SKM-1 treated with dmso at 0.1 percent for 144 hours (cell line): ENCODE measurements at regions not wholly inside any gene's neighbourhood (a gene's known extent, or its start where the extent isn't known, plus 50 kb on each side); places are given as distances from the start of the nearest gene placed in this dataset.

Source experiments
- DNase-seq: peaks from one replicate; lab custom pipeline; 2025; ENCODE audit not compliant: unreplicated experiment; lab: John Stamatoyannopoulos, UW

DNA sequence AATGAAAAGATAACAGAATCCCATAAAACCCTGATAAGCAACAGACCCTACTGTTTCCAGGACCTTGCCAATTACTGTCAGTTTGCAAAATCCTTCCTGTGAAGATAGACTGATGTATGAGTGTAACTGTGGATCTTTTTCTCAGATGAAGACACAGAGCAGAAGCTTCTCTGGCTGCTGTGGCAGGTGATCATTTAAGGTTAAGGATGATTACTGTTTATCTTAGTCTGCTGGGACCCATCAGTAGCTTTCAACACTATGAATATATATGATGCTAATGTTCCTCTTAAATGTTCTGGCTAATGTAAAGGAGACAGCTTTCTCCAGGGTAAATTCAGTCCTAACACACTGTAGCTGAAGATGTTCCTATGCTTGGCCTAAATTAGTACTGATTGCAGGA, 56.0 kb upstream of the CTTNBP2 start:
- DNase-seq: no peak

DNA sequence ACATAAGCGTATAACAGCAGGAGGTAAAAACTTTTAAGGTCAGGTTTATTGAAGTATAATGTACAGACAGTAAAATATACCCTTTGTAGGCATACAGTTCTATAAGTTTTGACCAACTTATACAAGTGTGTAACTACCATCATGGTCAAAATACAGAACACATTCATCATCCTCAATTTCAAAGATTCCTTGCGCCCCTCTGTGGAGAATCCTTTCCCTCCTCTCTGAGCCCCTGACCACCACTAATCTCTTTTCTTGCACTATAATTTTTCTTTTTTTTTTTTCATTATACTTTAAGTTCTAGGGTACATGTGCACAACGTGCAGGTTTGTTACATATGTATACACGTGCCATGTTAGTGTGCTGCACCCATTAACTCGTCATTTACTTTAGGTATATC, 58.1 kb upstream of the CTTNBP2 start:
- DNase-seq: no peak

DNA sequence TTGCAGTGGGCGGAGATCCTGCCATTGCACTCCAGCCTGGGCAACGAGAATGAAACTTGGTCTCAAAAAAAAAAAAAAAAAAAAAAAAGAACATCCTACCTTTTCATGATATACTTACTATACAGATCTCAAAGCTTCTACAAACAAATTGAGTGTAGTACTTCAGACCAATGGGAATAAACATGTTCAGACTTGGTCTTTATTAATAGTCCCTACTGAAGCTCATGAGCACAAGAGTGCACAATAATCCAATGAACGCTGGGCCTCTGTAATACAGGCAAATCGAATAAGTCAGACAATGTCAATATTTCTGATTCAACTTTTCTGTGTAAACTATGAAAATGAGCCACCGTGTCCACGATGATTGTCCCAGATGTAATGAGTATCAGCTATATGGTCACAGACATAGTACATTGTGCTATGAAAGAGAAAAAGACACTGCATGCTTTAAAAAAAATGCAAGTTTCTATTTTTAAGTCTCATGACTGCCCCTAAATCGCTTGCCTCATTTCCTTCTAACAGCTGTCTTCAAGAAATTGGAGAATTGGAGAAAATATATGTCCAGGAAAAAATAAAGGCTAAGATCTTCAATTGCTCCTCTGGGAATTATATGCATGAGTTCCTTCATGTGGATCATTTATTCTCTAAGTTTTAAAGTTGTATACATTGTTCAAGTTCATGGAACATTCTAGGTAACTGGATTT, 64.0 kb upstream of the CTTNBP2 start:
- DNase-seq: no peak

DNA sequence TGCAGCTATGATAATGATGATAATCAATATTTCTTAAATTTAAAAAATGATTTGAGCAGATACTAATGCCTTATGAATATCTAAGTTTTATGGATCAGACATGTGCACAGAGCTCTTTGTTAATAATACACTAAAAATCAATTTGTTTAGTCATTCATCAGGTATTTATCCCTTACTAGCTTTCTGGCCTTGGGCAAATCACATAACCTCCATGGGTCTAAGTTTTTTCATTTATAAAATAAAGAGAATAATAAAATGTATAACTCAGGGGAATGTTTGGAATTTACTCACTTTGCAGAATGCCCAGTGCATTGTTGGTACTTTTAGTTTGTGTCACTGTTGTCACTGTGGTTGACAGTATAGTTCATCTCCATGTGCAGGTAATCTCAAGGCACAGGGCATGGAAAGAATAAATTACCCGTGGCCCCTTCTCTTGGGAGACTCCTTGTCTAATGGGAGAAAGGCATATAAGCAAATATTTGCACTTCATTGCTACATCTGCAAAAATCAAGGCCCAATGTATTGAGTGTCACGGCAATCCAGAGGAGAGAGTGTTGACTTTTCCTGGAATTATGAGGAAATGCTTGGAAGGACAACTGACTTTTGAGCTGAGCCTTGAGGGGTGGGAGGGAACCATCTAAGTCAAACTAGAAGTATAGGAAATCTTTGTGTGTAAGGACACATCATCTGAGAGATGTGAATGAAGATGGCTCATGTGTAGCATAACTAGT, 64.7 kb upstream of the CTTNBP2 start:
- no peak for DNase-seq

DNA sequence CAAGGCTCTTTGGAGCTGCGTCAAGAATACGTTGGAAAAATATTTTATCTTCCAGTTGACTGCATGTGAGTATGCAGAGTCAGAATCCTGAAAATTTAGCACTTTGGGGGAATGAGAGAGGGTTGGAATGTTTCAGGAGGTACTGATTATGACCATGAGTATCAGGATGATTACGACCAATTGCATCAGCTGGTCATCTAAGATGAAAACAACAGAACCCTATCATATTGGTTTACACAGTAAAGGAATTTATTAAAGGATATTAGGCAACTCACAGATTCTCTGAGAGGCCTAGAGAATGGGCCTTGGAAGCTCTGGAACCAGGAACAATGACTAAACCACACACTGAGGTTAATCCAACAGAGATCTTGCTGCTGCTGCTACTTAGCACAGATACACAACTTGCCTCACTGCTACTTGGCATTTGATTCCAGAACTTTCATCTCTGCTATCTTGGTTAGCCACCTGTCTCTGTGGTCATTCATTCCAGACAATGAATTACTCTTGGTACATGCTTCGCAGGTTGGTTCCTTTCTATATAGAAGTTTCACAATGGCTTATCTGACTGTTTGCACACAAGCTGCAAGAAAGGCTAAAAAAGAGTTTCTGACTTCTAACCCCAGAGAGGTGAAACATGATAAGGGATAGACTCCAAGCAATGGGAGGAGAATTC, 68.0 kb upstream of the CTTNBP2 start:
- DNase-seq: no peak

DNA sequence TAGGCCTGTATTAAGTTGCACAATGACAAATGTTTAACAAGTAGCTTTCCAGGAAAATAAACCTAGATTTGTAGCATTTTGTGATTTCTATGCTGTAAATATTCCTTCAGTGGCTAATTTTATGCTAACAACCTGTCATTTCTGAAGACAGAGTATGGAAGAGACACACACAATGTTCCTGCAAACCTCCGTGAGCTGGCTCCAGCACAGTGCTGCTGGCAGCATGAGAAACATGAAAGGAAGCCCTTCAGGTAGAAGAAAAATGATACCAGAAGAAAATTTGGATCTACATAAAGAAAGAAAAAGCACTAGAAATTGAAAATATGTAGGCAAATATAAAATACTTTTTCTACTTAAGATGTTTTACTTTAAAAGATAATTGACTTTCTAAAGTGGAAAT, 69.5 kb upstream of the CTTNBP2 start:
- DNase-seq: no peak

DNA sequence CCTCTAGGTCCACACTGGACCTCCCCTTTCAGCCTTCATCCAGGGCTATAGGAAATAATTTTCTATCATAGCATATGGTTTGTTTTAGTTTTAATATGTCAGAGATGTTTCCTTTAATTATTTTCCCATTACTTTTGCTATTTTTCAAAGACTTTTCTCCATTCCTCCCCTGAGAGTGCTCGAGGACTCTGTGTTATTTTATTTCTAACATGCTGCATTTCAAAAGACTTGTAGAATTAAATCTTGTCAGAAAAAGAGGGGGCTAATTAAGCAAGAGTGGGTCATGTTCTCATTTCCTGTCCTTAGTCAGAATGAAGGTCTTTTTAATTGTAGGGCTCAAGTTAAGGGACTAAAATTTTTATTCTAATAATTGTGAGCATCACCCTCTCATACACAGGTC, 71.6 kb upstream of the CTTNBP2 start:
- no peak for DNase-seq

DNA sequence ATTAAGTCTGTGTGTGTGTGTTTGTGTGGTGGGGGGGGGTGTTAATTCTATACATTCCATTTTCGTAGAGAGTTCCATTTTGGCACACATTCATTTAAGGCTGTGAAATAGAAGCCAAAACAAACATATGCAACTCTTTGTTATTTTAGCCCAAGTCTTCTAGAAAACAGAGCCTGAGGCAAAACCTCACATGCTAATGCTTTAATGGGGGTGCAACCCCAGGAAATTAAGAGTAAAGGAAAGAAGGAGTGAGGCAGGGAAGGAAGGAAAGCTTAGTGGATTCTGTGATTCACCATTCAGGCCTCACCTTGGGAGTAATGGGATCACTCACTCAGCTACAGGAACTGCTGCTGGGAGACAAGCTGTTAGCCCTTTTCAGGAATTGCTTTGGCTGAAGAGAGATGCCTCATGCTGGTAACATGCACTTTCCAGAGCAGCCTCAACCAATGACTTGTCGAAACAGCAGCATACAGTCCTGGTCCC, 73.0 kb upstream of the CTTNBP2 start:
- no peak for DNase-seq

DNA sequence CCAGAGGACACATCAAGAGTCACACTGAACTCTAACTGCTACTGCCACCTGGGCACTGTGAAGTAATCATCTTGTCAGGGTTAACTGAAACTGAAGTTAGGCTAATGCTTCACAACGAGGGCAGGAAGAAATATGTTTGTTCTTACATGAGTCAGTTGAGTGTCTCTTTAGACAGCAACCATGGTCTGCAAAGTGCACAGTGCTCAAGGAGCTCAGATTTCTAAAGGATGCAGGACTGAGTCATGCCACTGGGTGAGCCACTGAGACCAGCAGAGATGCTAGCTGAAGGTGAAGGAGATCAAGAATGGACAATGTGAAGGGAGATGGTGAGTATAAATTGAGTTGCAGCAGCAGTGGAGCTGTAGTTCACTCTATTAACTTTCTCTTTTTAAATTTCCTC, 76.0 kb upstream of the CTTNBP2 start:
- DNase-seq: no peak

DNA sequence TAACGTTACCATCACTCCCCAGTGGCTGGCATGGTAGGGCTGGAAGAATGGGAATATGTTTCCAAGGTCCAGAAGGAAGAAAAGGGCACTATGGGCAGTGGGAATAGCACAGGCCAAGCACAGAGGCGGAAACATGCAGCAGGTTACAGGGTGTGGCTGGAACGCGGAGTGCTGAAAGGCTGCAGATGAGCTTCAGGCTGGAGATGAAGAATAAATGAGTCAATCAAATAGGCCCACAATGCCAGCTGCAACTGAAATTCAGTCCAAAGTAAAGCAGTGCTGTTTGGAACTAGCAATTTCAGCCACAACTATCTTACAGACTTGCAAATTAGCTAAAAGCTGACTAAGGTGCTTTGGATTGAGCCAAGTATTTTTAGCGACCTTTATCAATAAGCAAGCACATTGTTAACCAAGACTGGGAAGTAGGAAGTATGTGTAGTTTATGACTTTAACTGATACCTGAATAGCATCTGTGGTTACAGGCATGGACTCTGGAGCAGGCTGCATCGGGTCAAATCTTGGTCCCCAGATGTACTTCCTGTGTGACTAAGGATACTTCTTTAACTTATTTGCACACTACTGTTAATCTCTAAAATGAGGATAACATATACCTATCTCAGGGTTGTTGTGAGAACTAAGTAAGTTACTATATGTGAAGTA, 77.5 kb upstream of the CTTNBP2 start:
- DNase-seq: no peak

DNA sequence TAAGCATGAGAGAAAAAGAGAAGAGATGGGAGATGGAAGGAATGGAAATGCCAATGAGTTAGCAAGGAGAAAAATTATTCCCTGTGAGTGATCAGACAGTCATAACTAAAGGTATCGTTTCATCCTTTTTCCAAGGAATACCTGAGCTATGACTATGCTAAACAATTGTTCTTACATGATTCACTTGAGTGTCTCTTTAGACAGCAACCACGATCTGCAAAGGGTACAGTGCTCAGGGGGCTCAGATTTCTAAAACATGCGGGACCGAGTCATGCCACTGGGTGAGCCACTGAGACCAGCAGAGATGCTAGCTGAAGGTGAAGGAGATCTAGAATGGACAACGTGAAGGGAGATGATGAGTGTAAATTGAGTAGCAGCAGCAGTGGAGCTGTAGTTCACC, 78.0 kb upstream of the CTTNBP2 start:
- DNase-seq: no peak

DNA sequence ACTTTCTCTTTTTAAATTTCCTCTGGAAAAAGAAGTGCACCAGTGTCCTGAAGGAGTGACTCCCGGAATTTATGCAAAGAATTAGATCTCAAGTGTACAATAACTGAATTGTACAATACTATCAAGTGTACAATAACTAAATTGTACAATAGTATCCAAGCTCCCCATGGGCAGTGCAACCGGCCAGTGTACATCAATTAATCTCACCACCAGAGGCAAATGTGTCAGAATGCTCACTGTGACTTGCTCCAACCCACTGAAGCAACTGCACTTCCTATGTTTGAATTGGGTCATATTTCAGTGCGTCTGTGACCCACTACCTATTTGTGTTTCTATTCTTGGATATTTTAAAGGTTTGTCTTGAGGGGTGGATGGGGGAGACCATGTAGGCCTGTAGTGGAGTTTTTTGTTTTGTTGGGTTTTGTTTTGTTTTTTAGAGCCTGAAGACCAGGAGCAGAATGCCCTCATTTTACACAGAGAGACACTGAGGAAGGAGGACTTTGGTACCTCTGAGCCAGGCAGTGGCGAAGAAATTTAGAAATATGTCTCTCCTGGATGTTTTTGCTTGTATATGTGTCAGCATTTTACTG, 78.5 kb upstream of the CTTNBP2 start:
- no peak for DNase-seq

DNA sequence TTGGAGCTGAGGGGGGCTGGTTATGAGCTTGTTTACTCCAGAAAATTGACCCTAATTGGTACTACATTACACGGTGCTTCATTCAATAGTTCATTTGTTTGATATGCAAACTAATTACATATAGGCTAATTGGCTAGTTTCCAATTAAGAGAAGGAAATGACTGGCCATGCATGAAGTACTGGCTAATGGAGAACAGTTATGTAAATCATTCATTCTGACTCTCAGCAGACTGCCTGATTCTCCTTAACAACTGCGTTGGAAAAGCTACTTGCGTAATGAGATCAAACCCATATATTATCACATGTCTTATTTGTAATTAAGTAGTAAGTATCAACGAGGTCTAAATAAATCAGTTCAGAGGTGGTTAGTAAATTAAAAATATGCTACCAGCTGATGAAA, 81.8 kb upstream of the CTTNBP2 start:
- no peak for DNase-seq

DNA sequence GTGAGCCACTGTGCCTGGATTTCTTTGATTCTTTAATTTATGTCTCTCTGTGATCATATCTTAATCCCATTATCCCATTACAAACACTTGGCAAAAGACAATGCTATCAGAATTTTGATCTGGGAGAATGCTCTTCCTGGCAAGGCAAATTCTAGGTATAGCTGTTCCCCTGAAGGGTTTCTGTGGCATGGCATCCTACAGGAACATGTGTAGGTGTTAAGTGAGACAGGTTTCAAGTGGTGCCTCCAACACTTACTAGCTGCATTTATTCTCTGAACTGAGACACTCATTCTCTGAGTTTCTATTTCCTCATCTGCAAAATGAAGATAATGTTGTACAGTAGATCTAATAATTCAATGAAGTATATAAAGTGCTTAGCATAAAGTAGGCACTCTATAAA, 87.1 kb upstream of the CTTNBP2 start:
- no peak for DNase-seq

DNA sequence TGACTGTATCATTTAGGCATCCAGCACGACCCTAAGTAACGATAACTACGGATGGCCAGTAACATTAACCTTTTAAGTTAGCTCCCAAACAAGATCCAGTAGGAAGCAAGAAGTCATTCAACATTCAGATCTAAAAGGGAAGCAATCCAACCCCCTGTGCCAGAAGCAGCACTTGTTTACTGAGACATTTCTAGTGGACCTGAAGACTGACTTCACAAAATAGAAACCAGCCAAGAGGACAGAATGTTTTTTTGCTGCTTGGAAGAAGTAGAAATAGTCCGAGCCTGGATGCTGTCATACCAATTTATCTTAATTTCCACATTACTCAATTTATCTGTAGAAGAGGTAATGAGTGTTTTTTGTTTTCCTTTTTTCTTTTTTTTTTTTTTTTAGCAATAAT, 88.0 kb upstream of the CTTNBP2 start:
- DNase-seq: no peak

DNA sequence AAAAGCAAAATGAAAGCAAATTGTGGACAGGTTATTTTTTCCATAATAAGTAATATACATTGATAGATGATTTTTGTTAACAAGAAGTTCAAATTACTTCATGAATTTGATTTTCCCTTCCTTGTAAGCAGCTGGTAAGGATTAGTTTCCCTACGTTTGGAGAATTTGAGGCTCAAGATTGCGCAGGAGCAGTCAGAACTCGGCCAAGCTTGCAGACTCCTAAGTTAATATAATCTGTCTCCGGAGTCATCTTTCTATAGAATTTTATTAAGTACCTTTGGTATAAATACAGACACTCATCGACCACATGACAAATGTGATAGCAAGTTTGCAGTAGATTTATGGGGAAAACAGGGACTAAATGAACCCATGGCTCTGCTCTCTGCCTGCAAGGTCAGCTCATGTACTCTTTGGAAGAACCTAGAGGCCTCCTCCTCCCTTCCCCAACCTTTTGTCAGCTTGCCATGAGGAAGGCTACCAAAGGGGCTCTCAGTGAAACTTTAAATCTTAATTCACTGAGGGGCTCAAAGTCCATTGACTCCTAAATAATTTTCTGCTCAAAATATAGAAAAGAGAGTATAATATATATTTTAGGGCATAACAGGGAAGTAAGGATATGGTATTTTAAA, 89.2 kb upstream of the CTTNBP2 start:
- DNase-seq: no peak

DNA sequence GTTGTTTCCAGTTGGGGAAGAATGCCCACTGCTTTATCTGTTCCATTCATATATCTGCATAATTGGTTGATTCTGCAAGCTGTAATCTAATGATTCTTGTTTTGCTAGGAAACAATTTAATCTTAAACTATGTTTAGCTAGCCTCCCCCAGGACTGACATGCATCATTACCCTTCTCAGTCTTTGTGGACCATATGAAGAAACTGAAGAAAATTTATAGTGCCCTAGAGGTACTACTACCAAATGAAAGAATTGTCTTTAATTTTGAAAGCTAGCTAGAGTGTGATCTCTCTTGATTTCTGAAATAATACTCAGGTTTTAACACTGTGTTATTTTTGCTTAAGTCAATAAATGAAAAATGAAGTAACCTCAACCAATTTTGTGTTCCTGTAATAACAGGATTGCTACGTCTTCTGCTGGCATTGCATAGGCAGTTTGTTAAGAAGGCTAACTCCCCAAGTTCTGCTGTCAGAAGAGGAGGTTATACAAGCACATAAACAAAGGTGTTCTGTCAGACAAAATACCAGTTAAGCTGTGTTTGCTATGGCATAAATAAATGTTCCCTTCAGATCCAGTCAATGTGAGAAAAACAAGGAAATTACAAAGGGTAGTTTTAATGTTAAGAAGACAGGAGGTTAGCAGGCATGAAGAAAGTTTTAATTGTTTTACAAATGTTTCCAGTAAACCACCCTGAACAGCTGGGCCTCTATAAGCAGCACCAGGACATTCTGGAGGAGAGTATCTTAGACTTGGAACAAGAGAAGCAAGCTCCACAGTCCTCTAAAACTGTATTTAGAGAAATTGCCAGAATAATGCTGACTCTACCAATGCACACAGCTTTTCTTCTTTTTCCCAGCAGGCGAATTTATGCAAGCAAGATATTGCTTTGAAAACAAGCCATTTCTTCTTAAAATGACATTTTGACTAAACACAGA, 90.3 kb upstream of the CTTNBP2 start:
- no peak for DNase-seq

DNA sequence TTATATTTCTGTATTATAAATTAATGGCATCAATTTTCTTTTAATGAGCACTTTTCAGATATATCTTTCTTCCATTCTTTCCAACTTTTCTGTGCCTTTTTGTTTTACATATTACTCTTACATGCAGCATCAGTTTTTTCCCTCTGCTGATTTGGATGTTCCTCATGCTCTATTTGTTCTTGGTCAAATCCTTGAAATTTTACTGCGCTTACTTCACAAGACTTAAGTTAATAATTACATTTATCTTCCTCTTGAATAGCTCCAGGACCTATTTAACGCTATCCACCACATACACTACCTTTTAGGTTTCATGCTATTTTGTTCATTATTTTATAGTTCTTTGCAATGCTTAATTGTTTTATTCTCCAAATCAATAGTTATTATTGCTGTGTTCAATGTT, 97.6 kb upstream of the CTTNBP2 start:
- DNase-seq: no peak

DNA sequence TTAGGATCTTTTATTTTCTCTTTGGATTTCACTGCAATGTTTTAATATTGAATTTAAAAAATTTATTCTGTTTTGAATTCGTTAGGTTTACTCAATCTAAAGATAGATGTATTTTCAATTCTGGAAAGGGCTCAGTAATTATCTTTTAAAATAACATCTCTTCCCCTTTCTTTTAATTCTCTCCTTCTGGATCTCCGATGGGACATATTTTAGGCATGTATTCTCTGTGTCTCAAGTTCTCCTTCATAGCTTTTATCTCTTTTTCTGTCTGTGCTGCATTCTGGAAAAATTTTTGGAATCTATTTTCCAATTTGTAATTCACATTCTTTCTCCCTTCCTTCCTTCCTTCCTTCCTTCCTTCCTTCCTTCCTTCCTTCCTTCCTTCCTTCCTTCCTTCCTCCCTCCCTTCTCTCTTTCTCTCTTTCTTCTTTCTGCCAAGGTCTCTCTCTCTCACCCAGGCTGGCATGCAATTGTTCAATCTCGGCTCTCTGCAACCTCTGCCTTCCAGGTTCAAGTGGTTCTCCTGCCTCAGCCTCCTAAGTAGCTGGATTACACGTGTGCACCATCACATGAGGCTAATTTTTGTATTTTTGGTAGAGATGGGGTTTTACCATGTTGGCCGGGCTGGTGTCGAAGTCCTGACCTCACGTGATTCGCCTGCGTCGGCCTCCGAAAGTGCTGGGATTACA, 98.5 kb upstream of the CTTNBP2 start:
- no peak for DNase-seq
